ENCODE measurements at regions not wholly inside any gene's neighbourhood (a gene's known extent, or its start where the extent isn't known, plus 50 kb on each side); places are given as distances from the start of the nearest gene placed in this dataset.
A peak's percentile ranks its signal among the peaks of the same experiment; 100 is the strongest.
"Not testable (repeated sequence)": the region's sequence is repeated elsewhere in the genome, so short reads cannot be mapped to it uniquely, and the experiment has no call there.

GRCh38 chr1:149635290-149635899, 51.7 kb downstream of the PPIAL4C start:
- not testable (repeated sequence) for H3K36me3 Mint-ChIP-seq (ENCODE audit: low read depth); DNase-seq; H3K9me3 Mint-ChIP-seq; H3K27me3 Mint-ChIP-seq (ENCODE audit: low read depth, poor library complexity)
- Mint-ChIP-seq H3K4me1 (peaks cover 29% of the 10 kb centered on the region), H3K27ac (peak overlapping the region; percentile 76), H3K4me3 (peak overlapping the region; percentile 97)

GRCh38 chr1:149636286-149637122, 52.9 kb downstream of the PPIAL4C start:
- H3K27me3 Mint-ChIP-seq (ENCODE audit: low read depth, poor library complexity); H3K9me3 Mint-ChIP-seq; H3K36me3 Mint-ChIP-seq (ENCODE audit: low read depth): not testable (repeated sequence)
- H3K4me1 Mint-ChIP-seq: peaks cover 34% of the 10 kb centered on the region
- DNase-seq: peak; percentile 82
- peak overlapping the region; percentile 97 for H3K4me3 Mint-ChIP-seq
- peak overlapping the region; percentile 100 for H3K27ac Mint-ChIP-seq

GRCh38 chr1:149638481-149638880, 54.8 kb downstream of the PPIAL4C start:
- H3K36me3 Mint-ChIP-seq (ENCODE audit: low read depth); H3K27me3 Mint-ChIP-seq (ENCODE audit: low read depth, poor library complexity); H3K9me3 Mint-ChIP-seq; DNase-seq; H3K4me3 Mint-ChIP-seq; H3K27ac Mint-ChIP-seq: not testable (repeated sequence)
- peaks cover 34% of the 10 kb centered on the region for H3K4me1 Mint-ChIP-seq

GRCh38 chr1:149638901-149639658, 55.4 kb downstream of the PPIAL4C start:
- H3K27me3 Mint-ChIP-seq (ENCODE audit: low read depth, poor library complexity); H3K36me3 Mint-ChIP-seq (ENCODE audit: low read depth); H3K9me3 Mint-ChIP-seq; H3K4me3 Mint-ChIP-seq; DNase-seq; H3K27ac Mint-ChIP-seq: not testable (repeated sequence)
- H3K4me1 Mint-ChIP-seq: peaks cover 29% of the 10 kb centered on the region

GRCh38 chr1:149641179-149641578, 57.5 kb downstream of the PPIAL4C start:
- H3K4me1 Mint-ChIP-seq: peaks cover 18% of the 10 kb centered on the region
- peak overlapping the region; percentile 59 for H3K27ac Mint-ChIP-seq
- H3K4me3 Mint-ChIP-seq; H3K36me3 Mint-ChIP-seq (ENCODE audit: low read depth); DNase-seq; H3K27me3 Mint-ChIP-seq (ENCODE audit: low read depth, poor library complexity); H3K9me3 Mint-ChIP-seq: not testable (repeated sequence)

GRCh38 chr1:149644818-149645217, 61.2 kb downstream of the PPIAL4C start:
- not testable (repeated sequence) for H3K4me1 Mint-ChIP-seq; DNase-seq; H3K4me3 Mint-ChIP-seq; H3K27me3 Mint-ChIP-seq (ENCODE audit: low read depth, poor library complexity); H3K27ac Mint-ChIP-seq; H3K36me3 Mint-ChIP-seq (ENCODE audit: low read depth); H3K9me3 Mint-ChIP-seq

GRCh38 chr1:149646360-149647017, 62.8 kb downstream of the PPIAL4C start:
- peak overlapping the region; percentile 82 for H3K4me3 Mint-ChIP-seq
- not testable (repeated sequence) for H3K9me3 Mint-ChIP-seq; H3K27me3 Mint-ChIP-seq (ENCODE audit: low read depth, poor library complexity); H3K36me3 Mint-ChIP-seq (ENCODE audit: low read depth); H3K4me1 Mint-ChIP-seq; H3K27ac Mint-ChIP-seq
- DNase-seq: peak; percentile 13

- H3K4me1 Mint-ChIP-seq; H3K36me3 Mint-ChIP-seq (ENCODE audit: low read depth); H3K27ac Mint-ChIP-seq; H3K9me3 Mint-ChIP-seq; H3K27me3 Mint-ChIP-seq (ENCODE audit: low read depth, poor library complexity): not testable (repeated sequence)
- peak overlapping the region; percentile 62 for H3K4me3 Mint-ChIP-seq
- DNase-seq: peak; percentile 18
Observed at GRCh38 chr1:149647018-149647373, 63.3 kb downstream of the PPIAL4C start.

GRCh38 chr1:149657750-149658149, 74.1 kb downstream of the PPIAL4C start:
- not testable (repeated sequence) for H3K9me3 Mint-ChIP-seq; H3K36me3 Mint-ChIP-seq (ENCODE audit: low read depth); H3K4me3 Mint-ChIP-seq; DNase-seq; H3K4me1 Mint-ChIP-seq; H3K27me3 Mint-ChIP-seq (ENCODE audit: low read depth, poor library complexity); H3K27ac Mint-ChIP-seq

GRCh38 chr1:149658175-149658574, 74.5 kb downstream of the PPIAL4C start:
- not testable (repeated sequence) for H3K27me3 Mint-ChIP-seq (ENCODE audit: low read depth, poor library complexity); DNase-seq; H3K27ac Mint-ChIP-seq; H3K4me3 Mint-ChIP-seq; H3K4me1 Mint-ChIP-seq; H3K36me3 Mint-ChIP-seq (ENCODE audit: low read depth); H3K9me3 Mint-ChIP-seq

- H3K27ac Mint-ChIP-seq; DNase-seq; H3K27me3 Mint-ChIP-seq (ENCODE audit: low read depth, poor library complexity); H3K9me3 Mint-ChIP-seq; H3K36me3 Mint-ChIP-seq (ENCODE audit: low read depth); H3K4me1 Mint-ChIP-seq; H3K4me3 Mint-ChIP-seq: not testable (repeated sequence)
Observed at GRCh38 chr1:149664624-149665023, 81.0 kb downstream of the PPIAL4C start.

- not testable (repeated sequence) for H3K9me3 Mint-ChIP-seq; H3K4me3 Mint-ChIP-seq; H3K36me3 Mint-ChIP-seq (ENCODE audit: low read depth); DNase-seq; H3K4me1 Mint-ChIP-seq; H3K27me3 Mint-ChIP-seq (ENCODE audit: low read depth, poor library complexity); H3K27ac Mint-ChIP-seq
Observed at GRCh38 chr1:149665033-149665432, 81.4 kb downstream of the PPIAL4C start.

GRCh38 chr1:149665528-149665927, 81.9 kb downstream of the PPIAL4C start:
- H3K9me3 Mint-ChIP-seq; H3K27me3 Mint-ChIP-seq (ENCODE audit: low read depth, poor library complexity); H3K27ac Mint-ChIP-seq; H3K36me3 Mint-ChIP-seq (ENCODE audit: low read depth); H3K4me3 Mint-ChIP-seq; DNase-seq; H3K4me1 Mint-ChIP-seq: not testable (repeated sequence)

- H3K9me3 Mint-ChIP-seq; H3K4me1 Mint-ChIP-seq; H3K4me3 Mint-ChIP-seq; DNase-seq; H3K27ac Mint-ChIP-seq; H3K27me3 Mint-ChIP-seq (ENCODE audit: low read depth, poor library complexity); H3K36me3 Mint-ChIP-seq (ENCODE audit: low read depth): not testable (repeated sequence)
Observed at GRCh38 chr1:149673231-149673909, 89.7 kb downstream of the PPIAL4C start.
